RPMI8226 (cell line): ENCODE measurements at regions not wholly inside any gene's neighbourhood (a gene's known extent, or its start where the extent isn't known, plus 50 kb on each side); places are given as distances from the start of the nearest gene placed in this dataset.
"Not testable (repeated sequence)": the region's sequence is repeated elsewhere in the genome, so short reads cannot be mapped to it uniquely, and the experiment has no call there.

Experiments used
- DNase-seq: peaks from one replicate; pipeline ENCODE4 v3.0.0-alpha.2; 2015

- no peak for DNase-seq
Measured at GRCh38 chr2:65589667-65590066, 157.3 kb upstream of the SPRED2 start.

GRCh38 chr2:65587779-65588178 lies 155.4 kb upstream of the SPRED2 start:
- DNase-seq: no peak

DNA sequence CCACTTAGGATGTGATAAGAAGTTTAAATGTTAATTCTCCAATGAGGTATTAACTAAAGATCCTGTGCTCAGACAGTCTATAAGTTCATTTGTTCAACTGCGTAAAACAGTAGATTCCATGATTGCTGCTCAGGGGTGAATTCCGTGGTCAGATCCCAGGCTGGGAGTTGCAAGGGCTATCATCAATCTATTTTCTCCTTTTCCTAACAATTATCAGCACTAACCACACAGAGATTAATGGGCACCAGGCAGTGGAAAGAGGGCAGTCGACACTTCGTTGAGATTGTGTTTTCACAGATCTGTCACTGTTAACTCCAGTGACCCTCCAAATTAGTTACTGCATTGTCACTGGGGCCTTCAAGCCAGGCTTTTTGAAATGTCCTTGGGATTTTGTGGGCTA lies 154.1 kb upstream of the SPRED2 start:
- no peak for DNase-seq

- no peak for DNase-seq
Measured at GRCh38 chr2:65583061-65583460, 150.7 kb upstream of the SPRED2 start.

- DNase-seq: no peak
Measured at GRCh38 chr2:65582364-65582763, 150.0 kb upstream of the SPRED2 start.

DNA sequence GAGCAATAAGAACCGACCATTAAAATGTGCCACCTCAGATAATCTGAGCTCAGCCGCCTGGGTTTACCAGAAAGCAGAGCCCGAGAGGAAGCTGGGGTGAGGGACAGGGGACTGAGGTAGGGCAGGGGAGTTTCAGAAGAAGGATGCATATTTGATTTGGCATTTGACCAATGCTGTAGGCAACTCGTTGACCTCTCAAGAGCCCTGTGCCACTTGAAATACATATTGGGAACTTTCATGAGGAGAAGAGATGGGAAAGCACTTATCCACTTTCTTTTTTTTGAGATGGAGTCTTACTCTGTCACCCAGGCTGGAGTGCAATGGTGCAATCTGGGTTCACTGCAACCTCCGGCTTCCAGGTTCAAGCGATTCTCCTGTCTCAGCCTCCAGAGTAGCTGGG lies 148.4 kb upstream of the SPRED2 start:
- DNase-seq: peak; percentile 45

DNA sequence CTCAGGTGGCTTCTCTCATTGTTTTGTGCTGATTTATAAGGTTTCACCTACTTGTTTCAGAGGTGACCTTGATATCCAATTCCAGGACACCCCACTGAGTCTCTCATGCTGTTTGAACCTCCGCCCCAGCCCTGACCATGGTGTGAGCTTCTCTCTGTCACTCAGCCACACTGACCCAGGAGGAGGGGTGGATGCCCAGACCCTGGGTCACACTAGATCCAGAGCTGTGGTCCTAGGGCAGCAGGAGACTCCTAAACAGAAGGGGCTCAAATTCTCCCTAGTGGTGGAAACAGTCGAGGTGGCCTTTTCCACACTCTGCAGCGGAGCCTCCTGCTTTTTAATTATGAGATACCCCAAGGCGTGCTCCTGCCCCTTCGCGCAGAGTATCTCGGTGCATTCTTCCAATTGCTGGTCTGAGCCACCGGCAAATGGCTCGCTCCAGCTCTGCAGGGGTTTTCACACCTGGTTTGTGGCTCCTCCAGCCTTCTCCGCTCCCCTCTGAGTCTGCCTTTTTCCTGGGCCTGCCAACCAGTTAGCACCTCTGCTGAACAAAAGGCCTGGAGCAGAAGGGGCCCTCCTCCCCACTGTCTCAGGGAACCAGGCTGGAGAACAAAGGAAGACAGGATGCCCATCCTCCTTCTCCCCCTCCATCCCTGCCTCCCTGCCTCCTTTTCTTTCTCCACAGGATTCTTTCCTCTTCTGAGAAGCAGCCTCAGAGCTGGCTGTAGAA lies 147.3 kb upstream of the SPRED2 start:
- DNase-seq: no peak

DNA sequence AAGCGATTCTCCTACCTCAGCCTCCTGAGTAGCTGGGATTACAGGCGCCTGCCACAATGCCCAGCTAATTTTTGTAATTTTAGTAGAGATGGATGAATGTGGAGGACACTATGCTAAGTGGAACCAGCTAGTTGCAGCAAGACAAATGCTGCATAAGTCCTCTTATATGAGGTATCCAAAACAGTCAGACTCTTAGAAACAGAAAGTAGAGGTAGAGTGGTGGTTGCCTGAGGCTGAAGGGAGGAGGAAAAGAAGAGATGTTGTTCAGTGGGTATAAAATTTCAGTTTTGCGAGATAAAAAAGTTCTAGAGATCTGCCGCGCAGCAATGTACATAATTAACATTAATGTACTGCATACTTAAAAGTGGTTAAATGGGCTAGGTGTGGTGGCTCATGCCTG lies 145.3 kb upstream of the SPRED2 start:
- DNase-seq: no peak

- no peak for DNase-seq
Measured at GRCh38 chr2:65576861-65577601, 144.6 kb upstream of the SPRED2 start.

DNA sequence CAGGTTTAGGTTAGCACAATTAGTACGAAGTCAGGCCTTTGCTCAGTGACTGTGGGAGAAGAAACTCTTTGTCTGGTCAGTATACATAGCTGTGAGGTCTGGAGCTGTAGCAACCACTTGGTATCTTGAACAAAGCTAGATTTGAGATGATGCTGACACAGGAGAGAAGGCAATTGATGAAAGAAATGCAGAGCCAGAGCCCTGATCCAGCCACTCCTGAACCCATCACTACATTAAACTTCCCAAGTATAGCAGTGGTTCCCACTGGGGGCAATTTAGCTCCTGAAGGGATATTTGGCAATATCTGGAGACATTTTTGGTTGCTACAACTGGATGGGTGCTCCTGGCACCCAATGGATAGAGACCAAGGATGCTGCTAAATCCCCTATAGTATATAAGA lies 143.9 kb upstream of the SPRED2 start:
- DNase-seq: no peak

DNA sequence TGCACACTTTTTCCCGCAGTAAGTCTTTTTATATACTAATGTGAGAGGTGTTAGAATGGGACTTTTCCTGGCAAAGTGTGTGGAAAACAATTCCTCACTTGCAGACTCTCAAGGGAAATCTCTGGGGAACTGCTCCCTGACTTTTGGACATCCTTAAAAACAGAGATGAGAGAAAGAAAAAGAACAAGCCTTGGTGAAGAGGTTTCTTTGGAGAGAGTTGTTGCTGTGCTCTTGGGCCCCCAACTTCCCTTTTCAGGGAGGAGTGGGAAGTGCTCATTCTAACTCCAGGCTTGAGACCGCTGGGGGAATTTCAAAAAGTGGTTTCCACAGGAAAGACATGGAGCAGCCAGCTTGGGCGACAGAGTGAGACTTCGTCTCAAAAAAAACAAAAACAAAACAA lies 142.6 kb upstream of the SPRED2 start:
- DNase-seq: no peak

DNA sequence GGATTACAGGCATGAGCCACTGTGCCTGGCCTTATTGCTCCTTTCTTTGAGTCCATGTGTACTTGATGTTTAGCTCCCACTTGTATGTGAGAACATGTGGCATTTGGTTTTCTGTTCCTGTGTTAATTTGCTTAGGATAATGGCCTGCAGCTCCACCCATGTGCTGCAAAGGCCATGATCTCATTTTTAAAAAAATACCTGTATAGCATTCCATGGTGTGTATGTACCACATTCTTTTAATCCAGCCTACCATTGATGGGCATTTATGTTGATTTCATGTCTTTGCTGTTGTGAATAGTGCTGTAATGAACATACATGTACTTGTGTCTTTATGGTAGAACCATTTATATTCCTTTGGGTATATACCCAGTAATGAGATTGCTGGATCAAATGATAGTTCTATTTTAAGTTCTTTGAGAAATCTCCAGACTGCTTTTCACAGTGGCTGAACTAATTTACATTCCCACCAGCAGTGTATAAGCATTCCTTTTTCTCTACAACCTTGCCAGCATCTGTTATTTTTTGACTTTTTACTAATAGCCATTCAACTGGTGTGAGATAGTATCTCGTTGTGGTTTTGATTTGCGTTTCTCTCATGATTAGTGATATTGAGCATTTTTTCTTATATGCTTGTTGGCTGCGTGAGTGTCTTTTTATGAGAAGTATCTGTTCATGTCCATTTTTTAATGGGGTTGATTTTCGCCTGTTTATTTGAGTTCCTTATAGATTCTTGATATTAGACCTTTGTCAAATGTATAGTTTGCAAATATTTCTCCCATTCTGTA lies 136.4 kb upstream of the SPRED2 start:
- not testable (repeated sequence) for DNase-seq

DNA sequence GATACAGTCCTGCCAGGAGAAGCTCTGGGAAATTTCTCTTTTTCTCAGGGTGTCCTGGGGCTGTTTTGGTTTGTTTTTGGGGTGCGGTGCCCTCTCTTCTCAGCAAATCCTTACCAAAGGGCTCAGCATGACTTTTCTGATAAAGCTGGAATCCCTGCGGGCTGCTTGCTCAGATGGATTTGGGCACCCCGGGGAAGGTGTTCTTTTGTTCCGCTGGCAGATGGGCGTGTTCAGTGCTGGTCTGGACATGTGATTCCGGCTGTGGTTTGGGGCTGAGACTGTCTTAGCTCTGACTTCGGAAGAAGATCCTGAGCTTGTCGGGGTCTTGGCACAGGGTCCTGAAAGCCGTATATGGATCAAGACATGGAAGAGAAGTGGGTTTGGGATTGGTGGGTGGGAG lies 134.2 kb upstream of the SPRED2 start:
- DNase-seq: no peak

DNA sequence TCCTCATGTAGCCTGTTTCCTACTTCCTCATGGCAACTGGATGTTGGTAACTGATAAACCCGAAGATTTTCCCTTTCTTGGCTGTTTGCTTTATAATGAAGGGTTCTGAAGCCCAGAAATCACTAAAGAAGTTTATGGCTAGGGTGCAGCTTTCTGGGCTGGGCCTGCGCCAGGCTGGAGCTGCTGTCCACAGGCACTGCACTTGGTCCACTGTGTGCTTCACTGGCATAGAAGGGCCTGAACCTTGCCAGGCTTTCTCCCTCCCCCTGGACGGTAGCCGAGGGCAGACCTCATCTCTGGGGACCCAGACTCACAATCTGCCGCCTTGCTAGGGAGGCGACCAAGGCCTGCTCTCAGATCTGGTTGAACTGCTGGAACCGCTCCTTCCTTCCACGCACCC lies 133.3 kb upstream of the SPRED2 start:
- DNase-seq: no peak

DNA sequence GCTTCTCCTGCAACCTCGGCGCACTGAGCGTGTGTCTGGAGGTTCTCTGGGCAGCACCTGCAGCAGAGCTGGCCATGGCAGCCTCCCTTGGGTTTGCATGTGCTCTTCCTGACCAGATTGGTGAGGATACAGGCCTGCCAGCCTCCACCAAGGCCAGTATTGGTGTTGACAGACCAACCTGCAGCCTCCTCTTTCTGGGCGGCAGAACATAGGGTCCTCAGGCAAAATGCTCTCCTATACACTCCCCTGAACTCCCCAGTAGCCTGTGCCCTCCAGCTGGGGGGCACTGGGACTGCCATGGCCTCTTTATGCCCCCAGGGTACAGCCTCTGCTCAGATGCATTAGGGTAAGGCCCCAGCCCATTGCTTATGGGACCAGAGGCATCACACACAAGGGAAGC lies 131.9 kb upstream of the SPRED2 start:
- DNase-seq: no peak

- no peak for DNase-seq
Measured at GRCh38 chr2:65562890-65563289, 130.5 kb upstream of the SPRED2 start.

GRCh38 chr2:65558743-65559142 lies 126.3 kb upstream of the SPRED2 start:
- no peak for DNase-seq

DNA sequence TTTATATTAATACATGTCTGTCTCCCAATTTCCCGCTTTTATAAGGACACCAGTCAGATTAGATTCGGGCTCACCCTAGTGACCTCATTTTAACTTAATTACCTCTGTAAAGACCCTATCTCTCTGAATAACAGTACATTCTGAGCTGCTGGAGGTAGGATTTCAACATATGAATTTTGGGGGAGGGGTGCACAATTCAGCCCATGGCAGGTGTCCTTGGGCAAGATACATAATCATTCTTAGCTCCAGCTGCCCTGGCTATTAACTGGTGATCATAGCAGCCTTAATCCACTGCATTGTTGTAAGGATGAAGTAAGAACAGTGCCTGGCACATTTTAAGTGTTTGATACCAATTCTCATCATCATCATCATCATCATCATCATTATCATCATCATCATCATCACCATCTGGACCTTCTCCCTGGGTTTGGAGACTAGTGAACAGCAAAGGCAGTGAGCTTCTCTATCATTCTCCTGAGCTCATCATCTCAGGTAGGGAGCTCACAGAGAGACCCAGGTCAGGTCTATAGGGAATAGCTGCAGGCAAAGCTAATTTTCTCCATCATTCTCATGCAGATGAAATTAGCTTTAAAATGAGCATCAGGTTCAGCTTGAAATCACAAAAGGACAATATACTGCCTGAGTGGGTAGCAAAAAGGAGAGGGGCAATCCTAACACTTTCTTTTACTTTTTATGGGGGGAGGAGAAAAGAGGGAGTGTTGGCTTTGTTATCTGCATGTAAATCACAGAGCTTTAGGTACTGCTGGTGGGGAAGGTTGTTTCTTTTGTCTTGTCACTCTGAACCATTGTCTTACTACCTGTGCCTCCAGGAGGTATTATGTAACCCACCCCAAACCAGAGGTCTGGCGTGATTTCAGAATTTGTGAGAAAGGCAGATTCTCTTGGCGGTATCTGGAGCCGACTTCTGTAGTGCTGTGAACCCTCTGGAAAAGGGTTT lies 125.5 kb upstream of the SPRED2 start:
- DNase-seq: no peak

GRCh38 chr2:65554765-65555591 lies 122.6 kb upstream of the SPRED2 start:
- DNase-seq: no peak

DNA sequence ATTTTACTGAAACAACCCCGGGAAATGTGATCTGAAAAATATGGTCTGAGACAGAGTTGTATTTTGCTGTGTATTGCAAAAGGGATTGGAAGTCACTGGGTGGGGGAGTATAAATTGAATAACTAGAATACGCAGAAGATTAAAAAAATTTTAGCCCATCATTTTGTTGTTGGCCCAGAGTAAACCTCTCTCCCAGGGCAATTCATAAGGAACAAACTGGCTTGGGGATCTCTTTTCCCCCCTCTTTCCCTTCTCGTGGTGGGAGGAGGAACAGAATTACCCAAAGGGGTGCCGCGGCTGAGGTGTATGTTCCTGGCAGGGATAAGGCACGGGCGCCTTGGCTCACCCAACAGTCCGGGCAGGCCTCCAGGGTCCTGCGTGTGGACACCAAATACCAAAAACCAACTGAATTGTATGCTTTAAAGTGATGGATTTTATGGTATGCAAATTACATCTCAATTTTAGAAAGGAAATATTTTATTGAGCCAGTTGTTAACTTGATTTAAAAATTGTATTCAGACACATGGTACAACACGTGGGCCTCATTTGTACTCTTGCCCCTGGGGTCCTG lies 121.2 kb upstream of the SPRED2 start:
- no peak for DNase-seq

DNA sequence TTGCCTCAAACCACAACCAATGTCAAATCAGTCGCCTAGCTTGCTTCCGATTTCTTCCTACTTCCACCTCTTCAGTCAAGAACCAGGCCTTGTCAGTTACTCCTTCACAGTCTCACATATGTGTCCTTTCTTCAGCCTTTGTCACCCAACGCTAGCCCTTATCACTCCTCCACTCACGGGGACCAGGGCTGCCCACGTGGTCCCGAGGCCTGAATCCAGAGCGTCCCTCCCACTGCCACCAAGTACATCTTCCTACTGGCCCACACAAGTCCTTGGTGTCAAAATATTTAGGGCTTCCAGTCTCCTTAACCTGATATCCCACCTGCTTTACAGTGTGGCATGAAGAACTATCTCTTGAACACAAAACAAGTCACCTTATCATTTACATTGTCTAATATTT lies 119.1 kb upstream of the SPRED2 start:
- DNase-seq: no peak
